WTC11 (cell line): ENCODE measurements at regions not wholly inside any gene's neighbourhood (a gene's known extent, or its start where the extent isn't known, plus 50 kb on each side); places are given as distances from the start of the nearest gene placed in this dataset.

Experiments
- ATAC-seq: fragments of 200-7000 bp; cut with Tn5 transposase; 2 replicates; pipeline ENCODE4 v1.10.0; 2021; ENCODE audit warnings: mild to moderate bottlenecking, moderate library complexity
- CTCF ChIA-PET: fragments of 300-600 bp; sonication (Branson Sonifier 250); formaldehyde crosslinking; loops from one replicate; lab custom pipeline; 2021; ENCODE audit warnings: antibody characterized with exemption; lab: Charles Lee
- POLR2A ChIA-PET: fragments of 350-600 bp; sonication (Branson Sonifier 250); formaldehyde crosslinking; loops from one replicate; lab custom pipeline; 2021; ENCODE audit warnings: antibody characterized with exemption; lab: Charles Lee
- DNase-seq: peaks from one replicate; pipeline ENCODE4 v3.0.0; 2021; ENCODE audit warnings: low spot score
- H3K27ac Mint-ChIP-seq: 2 replicates; pipeline ENCODE4 v1.8.0; 2021; ENCODE audit warnings: mixed read lengths
- H3K27me3 Mint-ChIP-seq: 2 replicates; pipeline ENCODE4 v1.8.0; 2021; ENCODE audit warnings: low read depth, mild to moderate bottlenecking, moderate library complexity, mixed read lengths
- H3K36me3 Mint-ChIP-seq: 2 replicates; pipeline ENCODE4 v1.8.0; 2021; ENCODE audit warnings: mixed read lengths
- H3K4me1 Mint-ChIP-seq: 2 replicates; pipeline ENCODE4 v1.8.0; 2022; ENCODE audit warnings: mixed read lengths
- H3K4me3 Mint-ChIP-seq: 2 replicates; pipeline ENCODE4 v1.8.0; 2021; ENCODE audit warnings: mild to moderate bottlenecking, moderate library complexity, mixed read lengths
- H3K9me3 Mint-ChIP-seq: 2 replicates; pipeline ENCODE4 v1.8.0; 2021; ENCODE audit warnings: mixed read lengths
- ATF6 ChIP-seq: sonication (generic); formaldehyde crosslinking; IDR thresholded peaks from 2 replicates; pipeline ENCODE4 v1.8.1; 2023; ENCODE audit warnings: mild to moderate bottlenecking, missing genetic modification reagents
- CREM ChIP-seq: sonication (generic); formaldehyde crosslinking; IDR thresholded peaks from 2 replicates; pipeline ENCODE4 v1.8.1; 2022; ENCODE audit warnings: mild to moderate bottlenecking, missing genetic modification reagents, moderate library complexity
- EMX1 ChIP-seq: fragments of 250-450 bp; sonication (Bioruptor Pico); IDR thresholded peaks from 2 replicates; pipeline ENCODE4 v1.8.0; 2021; ENCODE audit warnings: mild to moderate bottlenecking
- HMGXB4 ChIP-seq: sonication (generic); formaldehyde crosslinking; IDR thresholded peaks from 2 replicates; pipeline ENCODE4 v1.8.1; 2023; ENCODE audit warnings: mild to moderate bottlenecking, moderate library complexity, missing genetic modification reagents
- KAT7 ChIP-seq: sonication (generic); formaldehyde crosslinking; IDR thresholded peaks from 2 replicates; pipeline ENCODE4 v1.8.1; 2023; ENCODE audit warnings: missing genetic modification reagents, mild to moderate bottlenecking, borderline replicate concordance
- MXD4 ChIP-seq: fragments of 250-450 bp; sonication (Bioruptor Pico); IDR thresholded peaks from 2 replicates; pipeline ENCODE4 v1.8.0; 2021; ENCODE audit warnings: mild to moderate bottlenecking, moderate library complexity, borderline replicate concordance
- NFATC4 ChIP-seq: fragments of 250-450 bp; sonication (Bioruptor Pico); IDR thresholded peaks from 2 replicates; pipeline ENCODE4 v1.9.0; 2021; ENCODE audit warnings: mild to moderate bottlenecking
- NFYB ChIP-seq: sonication (generic); formaldehyde crosslinking; conservative IDR thresholded peaks from 2 replicates; pipeline ENCODE4 v1.8.0; 2022; ENCODE audit warnings: low read depth, missing genetic modification reagents
- PRDM15 ChIP-seq: sonication (generic); formaldehyde crosslinking; IDR thresholded peaks from 2 replicates; pipeline ENCODE4 v1.8.0; 2022; ENCODE audit warnings: missing genetic modification reagents
- PRRX2 ChIP-seq: fragments of 250-450 bp; sonication (Bioruptor Pico); IDR thresholded peaks from 2 replicates; pipeline ENCODE4 v1.8.0; 2021; ENCODE audit warnings: mild to moderate bottlenecking
- SP1 ChIP-seq: sonication (generic); formaldehyde crosslinking; conservative IDR thresholded peaks from 2 replicates; pipeline ENCODE4 v1.8.1; 2022; ENCODE audit warnings: missing genetic modification reagents
- TEAD1 ChIP-seq: sonication (generic); formaldehyde crosslinking; IDR thresholded peaks from 2 replicates; pipeline ENCODE4 v1.8.0; 2022; ENCODE audit warnings: mild to moderate bottlenecking, missing genetic modification reagents
- USF1 ChIP-seq: sonication (generic); formaldehyde crosslinking; IDR thresholded peaks from 2 replicates; pipeline ENCODE4 v1.8.0; 2022; ENCODE audit warnings: mild to moderate bottlenecking, missing genetic modification reagents
- ZBTB21 ChIP-seq: sonication (generic); formaldehyde crosslinking; IDR thresholded peaks from 2 replicates; pipeline ENCODE4 v1.8.1; 2023; ENCODE audit warnings: mild to moderate bottlenecking, missing genetic modification reagents, borderline replicate concordance
- ZBTB43 ChIP-seq: sonication (generic); formaldehyde crosslinking; IDR thresholded peaks from 2 replicates; pipeline ENCODE4 v1.8.1; 2023; ENCODE audit warnings: mild to moderate bottlenecking, missing genetic modification reagents
- ZNF138 ChIP-seq: sonication (generic); formaldehyde crosslinking; conservative IDR thresholded peaks from 2 replicates; pipeline ENCODE4 v1.8.1; 2022; ENCODE audit warnings: mild to moderate bottlenecking, moderate library complexity, missing genetic modification reagents
- ZNF232 ChIP-seq: sonication (generic); formaldehyde crosslinking; IDR thresholded peaks from 2 replicates; pipeline ENCODE4 v1.8.0; 2022; ENCODE audit warnings: mild to moderate bottlenecking, missing genetic modification reagents
- ZNF396 ChIP-seq: fragments of 250-450 bp; sonication (Bioruptor Pico); IDR thresholded peaks from 2 replicates; pipeline ENCODE4 v1.8.0; 2021; ENCODE audit warnings: mild to moderate bottlenecking, moderate library complexity, borderline replicate concordance
- ZNF416 ChIP-seq: fragments of 250-450 bp; sonication (Bioruptor Pico); IDR thresholded peaks from 2 replicates; pipeline ENCODE4 v1.9.0; 2021; ENCODE audit warnings: mild to moderate bottlenecking, inconsistent platforms

- DNase-seq: no peak
- Mint-ChIP-seq H3K4me1 (0 out of 2 replicates have a peak, but pooled peaks cover 3% of the 10 kb centered on the region), H3K36me3 (no peaks in the 10 kb centered on the region), H3K27me3 (no peaks in the 10 kb centered on the region), H3K9me3 (peaks cover 5% of the 10 kb centered on the region), H3K27ac (no peak overlapping the region), H3K4me3 (no peak overlapping the region)
- no peak for ATAC-seq
- ChIA-PET CTCF (no interaction called here), POLR2A (no interaction called here)
- TF ChIP-seq KAT7 (no peak), HMGXB4 (CRISPR knock-in tag) (no peak), ZNF396 (no peak), MXD4 (CRISPR knock-in tag) (no peak), ZBTB43 (CRISPR knock-in tag) (no peak), SP1 (CRISPR knock-in tag) (no peak), ZNF416 (CRISPR knock-in tag) (no peak), NFYB (CRISPR knock-in tag) (no peak), ZNF138 (CRISPR knock-in tag) (no peak), TEAD1 (CRISPR knock-in tag) (no peak), USF1 (CRISPR knock-in tag) (no peak)
These were observed 554.0 kb upstream of the SPRY2 start for GRCh38 chr13:80894917-80895316.

- no peaks in the 10 kb centered on the region for H3K9me3 Mint-ChIP-seq
- no peak overlapping the region for H3K27ac Mint-ChIP-seq
- ATAC-seq (no peak), DNase-seq (no peak)
- H3K4me1 Mint-ChIP-seq: 0 out of 2 replicates have a peak, but pooled peaks cover 3% of the 10 kb centered on the region
- CTCF ChIA-PET: no interaction called here
- H3K36me3 Mint-ChIP-seq: no peaks in the 10 kb centered on the region
- peaks cover 36% of the 10 kb centered on the region for H3K27me3 Mint-ChIP-seq
- POLR2A ChIA-PET: no interaction called here
- no peak overlapping the region for H3K4me3 Mint-ChIP-seq
- TF ChIP-seq EMX1 (no peak), NFATC4 (no peak), PRDM15 (CRISPR knock-in tag) (no peak), CREM (CRISPR knock-in tag) (no peak), PRRX2 (CRISPR knock-in tag) (no peak), ZNF138 (CRISPR knock-in tag) (no peak), ZNF232 (no peak), ATF6 (no peak), ZBTB21 (no peak)
These were observed 548.9 kb upstream of the SPRY2 start for GRCh38 chr13:80889829-80890228.
